ENCODE measurements at regions not wholly inside any gene's neighbourhood (a gene's known extent, or its start where the extent isn't known, plus 50 kb on each side); places are given as distances from the start of the nearest gene placed in this dataset.
A peak's percentile ranks its signal among the peaks of the same experiment; 100 is the strongest.

- TF ChIP-seq CTCF (optimal IDR thresholded peaks at IDR 0.05 in 1 of 3, IDR thresholded peaks at IDR 0.05 in 1 of 3, conservative IDR thresholded peaks at IDR 0.05 in 1 of 3; ENCODE audit: extremely low read depth in 1 of 3, insufficient read depth in 2 of 3, low read length in 3 of 3) (peak; percentile 85 to 91 (median 89)), EZH2 (IDR thresholded peaks at IDR 0.05; ENCODE audit: low read length) (no peak)
These were observed 70.7 kb upstream of the ABHD2 start for GRCh38 chr15:89017370-89018066.

Data from keratinocyte (primary cell).